ENCODE measurements at regions not wholly inside any gene's neighbourhood (a gene's known extent, or its start where the extent isn't known, plus 50 kb on each side); places are given as distances from the start of the nearest gene placed in this dataset.
"Not testable (repeated sequence)": the region's sequence is repeated elsewhere in the genome, so short reads cannot be mapped to it uniquely, and the experiment has no call there.

- no peak overlapping the region for H3K4me3 Mint-ChIP-seq
- ChIA-PET POLR2A (no interaction called here), CTCF (no interaction called here)
- H3K9me3 Mint-ChIP-seq (ENCODE audit: insufficient read depth) = peaks cover 11% of the 10 kb centered on the region
- ATAC-seq (no peak), DNase-seq (no peak)
- H3K27ac Mint-ChIP-seq = no peak overlapping the region
- no peaks in the 10 kb centered on the region for H3K4me1 Mint-ChIP-seq (ENCODE audit: low read depth)
- no peaks in the 10 kb centered on the region for H3K36me3 Mint-ChIP-seq (ENCODE audit: low read depth)
- H3K27me3 Mint-ChIP-seq (ENCODE audit: low read depth) = no peaks in the 10 kb centered on the region
Measured at GRCh38 chr10:107984149-107984548, 819.6 kb upstream of the SORCS1 start.

GRCh38 chr10:107978455-107978854 is 813.9 kb upstream of the SORCS1 start:
- CTCF ChIA-PET = no interaction called here
- POLR2A ChIA-PET = no interaction called here
- no peaks in the 10 kb centered on the region for H3K4me1 Mint-ChIP-seq (ENCODE audit: low read depth)
- no peaks in the 10 kb centered on the region for H3K27me3 Mint-ChIP-seq (ENCODE audit: low read depth)
- no peaks in the 10 kb centered on the region for H3K36me3 Mint-ChIP-seq (ENCODE audit: low read depth)
- H3K9me3 Mint-ChIP-seq (ENCODE audit: insufficient read depth) = peaks cover 19% of the 10 kb centered on the region
- no peak overlapping the region for H3K4me3 Mint-ChIP-seq
- no peak for ATAC-seq
- no peak for DNase-seq
- H3K27ac Mint-ChIP-seq = no peak overlapping the region

- H3K4me3 Mint-ChIP-seq = no peak overlapping the region
- ATAC-seq (no peak), DNase-seq (no peak)
- ChIA-PET POLR2A (no interaction called here), CTCF (no interaction called here)
- H3K27ac Mint-ChIP-seq = no peak overlapping the region
- H3K4me1 Mint-ChIP-seq (ENCODE audit: low read depth) = no peaks in the 10 kb centered on the region
- H3K27me3 Mint-ChIP-seq (ENCODE audit: low read depth) = no peaks in the 10 kb centered on the region
- H3K36me3 Mint-ChIP-seq (ENCODE audit: low read depth) = no peaks in the 10 kb centered on the region
- peaks cover 16% of the 10 kb centered on the region for H3K9me3 Mint-ChIP-seq (ENCODE audit: insufficient read depth)
Measured at GRCh38 chr10:107971973-107972372, 807.5 kb upstream of the SORCS1 start.

GRCh38 chr10:107971411-107971810 is 806.9 kb upstream of the SORCS1 start:
- H3K4me3 Mint-ChIP-seq = no peak overlapping the region
- H3K27me3 Mint-ChIP-seq (ENCODE audit: low read depth) = no peaks in the 10 kb centered on the region
- H3K27ac Mint-ChIP-seq = no peak overlapping the region
- no peak for DNase-seq
- POLR2A ChIA-PET = no interaction called here
- H3K4me1 Mint-ChIP-seq (ENCODE audit: low read depth) = no peaks in the 10 kb centered on the region
- peaks cover 16% of the 10 kb centered on the region for H3K9me3 Mint-ChIP-seq (ENCODE audit: insufficient read depth)
- H3K36me3 Mint-ChIP-seq (ENCODE audit: low read depth) = no peaks in the 10 kb centered on the region
- CTCF ChIA-PET = no interaction called here
- ATAC-seq = no peak

GRCh38 chr10:107970512-107970911 is 806.0 kb upstream of the SORCS1 start:
- Mint-ChIP-seq H3K36me3 (ENCODE audit: low read depth) (no peaks in the 10 kb centered on the region), H3K27ac (no peak overlapping the region), H3K9me3 (ENCODE audit: insufficient read depth) (peaks cover 11% of the 10 kb centered on the region), H3K4me1 (ENCODE audit: low read depth) (no peaks in the 10 kb centered on the region), H3K27me3 (ENCODE audit: low read depth) (no peaks in the 10 kb centered on the region), H3K4me3 (no peak overlapping the region)
- POLR2A ChIA-PET = no interaction called here
- CTCF ChIA-PET = no interaction called here
- DNase-seq (no peak), ATAC-seq (no peak)

- H3K36me3 Mint-ChIP-seq (ENCODE audit: low read depth) = no peaks in the 10 kb centered on the region
- no peaks in the 10 kb centered on the region for H3K4me1 Mint-ChIP-seq (ENCODE audit: low read depth)
- no peak for ATAC-seq
- ChIA-PET POLR2A (no interaction called here), CTCF (no interaction called here)
- no peaks in the 10 kb centered on the region for H3K27me3 Mint-ChIP-seq (ENCODE audit: low read depth)
- no peak overlapping the region for H3K4me3 Mint-ChIP-seq
- no peak for DNase-seq
- peaks cover 10% of the 10 kb centered on the region for H3K9me3 Mint-ChIP-seq (ENCODE audit: insufficient read depth)
- H3K27ac Mint-ChIP-seq = no peak overlapping the region
Measured at GRCh38 chr10:107969936-107970335, 805.4 kb upstream of the SORCS1 start.

GRCh38 chr10:107966826-107967225 is 802.3 kb upstream of the SORCS1 start:
- Mint-ChIP-seq H3K36me3 (ENCODE audit: low read depth) (no peaks in the 10 kb centered on the region), H3K4me3 (no peak overlapping the region), H3K27me3 (ENCODE audit: low read depth) (no peaks in the 10 kb centered on the region), H3K9me3 (ENCODE audit: insufficient read depth) (no peaks in the 10 kb centered on the region), H3K27ac (no peak overlapping the region), H3K4me1 (ENCODE audit: low read depth) (no peaks in the 10 kb centered on the region)
- DNase-seq (no peak), ATAC-seq (no peak)
- POLR2A ChIA-PET = no interaction called here
- CTCF ChIA-PET = no interaction called here

GRCh38 chr10:107952649-107953556 is 788.4 kb upstream of the SORCS1 start:
- H3K36me3 Mint-ChIP-seq (ENCODE audit: low read depth) = no peaks in the 10 kb centered on the region
- peaks cover 9% of the 10 kb centered on the region for H3K9me3 Mint-ChIP-seq (ENCODE audit: insufficient read depth)
- ATAC-seq (no peak), DNase-seq (no peak)
- no peaks in the 10 kb centered on the region for H3K27me3 Mint-ChIP-seq (ENCODE audit: low read depth)
- no peak overlapping the region for H3K27ac Mint-ChIP-seq
- H3K4me3 Mint-ChIP-seq = no peak overlapping the region
- H3K4me1 Mint-ChIP-seq (ENCODE audit: low read depth) = no peaks in the 10 kb centered on the region
- CTCF ChIA-PET = interaction anchor here (0.6 kb wide), 1 partner anchor 242 kb away, joined by 3 read pairs; no protein-coding TSS in a partner anchor
- POLR2A ChIA-PET = no interaction called here

GRCh38 chr10:107950411-107951062 is 786.0 kb upstream of the SORCS1 start:
- POLR2A ChIA-PET; H3K4me1 Mint-ChIP-seq (ENCODE audit: low read depth); H3K27ac Mint-ChIP-seq; H3K4me3 Mint-ChIP-seq; CTCF ChIA-PET; H3K36me3 Mint-ChIP-seq (ENCODE audit: low read depth); H3K9me3 Mint-ChIP-seq (ENCODE audit: insufficient read depth); DNase-seq; ATAC-seq; H3K27me3 Mint-ChIP-seq (ENCODE audit: low read depth): not testable (repeated sequence)

GRCh38 chr10:107942826-107943225 is 778.3 kb upstream of the SORCS1 start:
- DNase-seq (no peak), ATAC-seq (no peak)
- Mint-ChIP-seq H3K4me1 (ENCODE audit: low read depth) (no peaks in the 10 kb centered on the region), H3K4me3 (no peak overlapping the region), H3K27me3 (ENCODE audit: low read depth) (no peaks in the 10 kb centered on the region), H3K36me3 (ENCODE audit: low read depth) (no peaks in the 10 kb centered on the region), H3K27ac (no peak overlapping the region), H3K9me3 (ENCODE audit: insufficient read depth) (no peaks in the 10 kb centered on the region)
- ChIA-PET CTCF (no interaction called here), POLR2A (no interaction called here)

GRCh38 chr10:107933076-107933475 is 768.6 kb upstream of the SORCS1 start:
- ChIA-PET POLR2A (no interaction called here), CTCF (no interaction called here)
- Mint-ChIP-seq H3K36me3 (ENCODE audit: low read depth) (no peaks in the 10 kb centered on the region), H3K27ac (no peak overlapping the region), H3K27me3 (ENCODE audit: low read depth) (no peaks in the 10 kb centered on the region), H3K4me3 (no peak overlapping the region), H3K9me3 (ENCODE audit: insufficient read depth) (no peaks in the 10 kb centered on the region), H3K4me1 (ENCODE audit: low read depth) (no peaks in the 10 kb centered on the region)
- ATAC-seq (no peak), DNase-seq (no peak)

- H3K27ac Mint-ChIP-seq = no peak overlapping the region
- ChIA-PET CTCF (no interaction called here), POLR2A (no interaction called here)
- no peaks in the 10 kb centered on the region for H3K9me3 Mint-ChIP-seq (ENCODE audit: insufficient read depth)
- H3K27me3 Mint-ChIP-seq (ENCODE audit: low read depth) = no peaks in the 10 kb centered on the region
- no peak for DNase-seq
- H3K36me3 Mint-ChIP-seq (ENCODE audit: low read depth) = no peaks in the 10 kb centered on the region
- ATAC-seq = no peak
- H3K4me3 Mint-ChIP-seq = no peak overlapping the region
- no peaks in the 10 kb centered on the region for H3K4me1 Mint-ChIP-seq (ENCODE audit: low read depth)
Measured at GRCh38 chr10:107931808-107932207, 767.3 kb upstream of the SORCS1 start.

Data from activated CD8-positive, alpha-beta T cell treated with anti-CD3 and anti-CD28 coated beads, Interleukin-2, amount 10 ng/mL, durations not matched to agents 7 days and 5 days (primary cell).